Fibroblast of lung (primary cell): ENCODE measurements at regions not wholly inside any gene's neighbourhood (a gene's known extent, or its start where the extent isn't known, plus 50 kb on each side); places are given as distances from the start of the nearest gene placed in this dataset.

ENCODE experiments used
- EZH2 ChIP-seq: IDR thresholded peaks from 2 replicates; pipeline ENCODE4 v1.5.1; 2012; ENCODE audit warnings: low read length, control low read depth, mild to moderate bottlenecking; ENCODE audit errors: missing control alignments
- TF ChIP-seq, protein P1 (sequence below), 2 donors: IDR thresholded peaks in 1 of 2; conservative IDR thresholded peaks in 1 of 2; 1 replicate in 1 of 2; 2 replicates in 1 of 2; pipeline ENCODE4 v1.5.1; 2011 to 2012; ENCODE audit warnings: low read length in 2 of 2, control low read depth in 1 of 2, inconsistent platforms in 1 of 2, low read depth in 1 of 2, mild to moderate bottlenecking in 1 of 2

DNA sequence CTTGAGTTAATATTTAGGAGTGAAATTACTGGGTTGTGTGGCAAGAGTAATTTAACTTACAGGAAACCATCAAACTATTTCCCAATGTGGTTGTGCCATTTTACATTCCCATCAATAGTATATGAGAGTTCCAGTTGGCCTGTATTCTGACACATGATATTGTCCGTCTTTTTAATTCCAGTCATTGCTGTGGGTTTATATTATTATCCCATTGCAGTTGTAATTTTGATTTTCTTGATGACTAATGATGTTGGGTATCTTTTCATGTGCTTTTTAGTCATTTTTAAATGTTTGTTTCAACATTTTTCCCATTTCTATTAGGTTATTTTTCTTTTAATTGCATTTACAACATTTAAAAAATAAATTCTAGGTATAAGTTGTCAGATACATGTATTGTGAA, 614.0 kb downstream of the UTRN start:
- TF ChIP-seq, protein P1, sequence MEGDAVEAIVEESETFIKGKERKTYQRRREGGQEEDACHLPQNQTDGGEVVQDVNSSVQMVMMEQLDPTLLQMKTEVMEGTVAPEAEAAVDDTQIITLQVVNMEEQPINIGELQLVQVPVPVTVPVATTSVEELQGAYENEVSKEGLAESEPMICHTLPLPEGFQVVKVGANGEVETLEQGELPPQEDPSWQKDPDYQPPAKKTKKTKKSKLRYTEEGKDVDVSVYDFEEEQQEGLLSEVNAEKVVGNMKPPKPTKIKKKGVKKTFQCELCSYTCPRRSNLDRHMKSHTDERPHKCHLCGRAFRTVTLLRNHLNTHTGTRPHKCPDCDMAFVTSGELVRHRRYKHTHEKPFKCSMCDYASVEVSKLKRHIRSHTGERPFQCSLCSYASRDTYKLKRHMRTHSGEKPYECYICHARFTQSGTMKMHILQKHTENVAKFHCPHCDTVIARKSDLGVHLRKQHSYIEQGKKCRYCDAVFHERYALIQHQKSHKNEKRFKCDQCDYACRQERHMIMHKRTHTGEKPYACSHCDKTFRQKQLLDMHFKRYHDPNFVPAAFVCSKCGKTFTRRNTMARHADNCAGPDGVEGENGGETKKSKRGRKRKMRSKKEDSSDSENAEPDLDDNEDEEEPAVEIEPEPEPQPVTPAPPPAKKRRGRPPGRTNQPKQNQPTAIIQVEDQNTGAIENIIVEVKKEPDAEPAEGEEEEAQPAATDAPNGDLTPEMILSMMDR (conservative IDR thresholded peaks at IDR 0.05 in 1 of 2, IDR thresholded peaks at IDR 0.05 in 1 of 2; ENCODE audit: low read depth in 1 of 2, low read length in 2 of 2), result no peak
- no peak for TF ChIP-seq EZH2
